Prostate gland (tissue), 2 donors: ENCODE measurements at regions not wholly inside any gene's neighbourhood (a gene's known extent, or its start where the extent isn't known, plus 50 kb on each side); places are given as distances from the start of the nearest gene placed in this dataset.

Experiments used
- DNase-seq: peaks from one replicate; pipeline ENCODE4 v3.0.0-alpha.2; 2019; ENCODE audit warnings: low spot score
- H3K27ac ChIP-seq, 2 donors: fragments of 200-600 bp; sonication (generic); 2 replicates each; pipeline ENCODE4 v1.5.1; 2017 to 2019
- H3K27me3 ChIP-seq: fragments of 200-600 bp; sonication (generic); replicated peaks from 2 replicates; pipeline ENCODE4 v1.5.1; 2019; ENCODE audit not compliant: insufficient read depth
- H3K36me3 ChIP-seq, 2 donors: fragments of 200-600 bp; sonication (generic); 1 replicate in 1 of 2; 2 replicates in 1 of 2; pipeline versions ENCODE4 v1.5.1 to v1.8.1; 2017 to 2019
- H3K4me1 ChIP-seq: fragments of 200-600 bp; sonication (generic); replicated peaks from 2 replicates; pipeline ENCODE4 v1.5.1; 2019
- H3K4me3 ChIP-seq, 2 donors: fragments of 200-600 bp; sonication (generic); 2 replicates each; pipeline ENCODE4 v1.5.1; 2017 to 2019
- H3K9me3 ChIP-seq: fragments of 200-600 bp; sonication (generic); 2 replicates; pipeline ENCODE4 v1.5.1; 2017
- POLR2A ChIP-seq: fragments of 450-650 bp; IDR thresholded peaks from one replicate; pipeline ENCODE4 v1.6.1; 2016; ENCODE audit warnings: antibody characterized with exemption, mild to moderate bottlenecking
- POLR2AphosphoS5 ChIP-seq: sonication (generic); formaldehyde crosslinking; IDR thresholded peaks from one replicate; pipeline ENCODE4 v1.6.1; 2017; ENCODE audit warnings: antibody characterized with exemption
- WGBS: methylation state at CpG from one replicate; pipeline ENCODE4 v1.1.5; 2018; 5-methylcytosine and 5-hydroxymethylcytosine counted together
- intact Hi-C: fragments of 100-400 bp; cut with DNase I; formaldehyde crosslinking; loops from one replicate; pipeline ENCODE4 v1.14.2; 2022
- TF ChIP-seq, protein P1 (sequence below), 4 experiments: fragments of 200-600 bp in 2 of 4; fragments of 450-650 bp in 2 of 4; sonication (generic) in 2 of 4; IDR thresholded peaks; 1 replicate in 3 of 4; 2 replicates in 1 of 4; pipeline ENCODE4 v1.5.1; 2016 to 2019; ENCODE audit warnings: antibody characterized with exemption in 4 of 4, mild to moderate bottlenecking in 2 of 4, moderate library complexity in 2 of 4

DNA sequence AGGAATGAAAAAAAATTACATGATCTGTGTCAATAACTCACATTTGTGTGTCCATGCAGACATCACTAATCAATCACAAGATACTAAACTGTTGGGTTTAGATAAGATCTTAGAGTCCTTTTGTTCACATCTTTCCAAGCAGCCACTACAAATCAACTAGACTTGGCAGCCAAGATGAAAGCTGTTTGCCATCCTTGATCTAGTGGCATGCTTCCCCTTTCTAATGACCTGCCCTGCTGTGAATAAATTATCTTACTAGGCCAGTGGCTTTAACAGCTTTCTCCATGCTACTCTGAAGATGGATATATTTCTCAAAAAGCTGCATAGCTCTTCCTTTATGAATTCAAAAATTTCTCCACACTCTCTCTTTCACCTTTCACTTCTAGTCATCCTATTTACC, 1338.0 kb upstream of the ACVR2A start:
- Histone ChIP-seq H3K36me3 (no peaks in the 10 kb centered on the region), H3K27me3 (no peaks in the 10 kb centered on the region), H3K4me1 (no peaks in the 10 kb centered on the region), H3K4me3 (no peak overlapping the region), H3K9me3 (no peaks in the 10 kb centered on the region), H3K27ac (no peak overlapping the region)
- intact Hi-C loops, result no loop called here
- no peak for DNase-seq
- no peak for TF ChIP-seq POLR2AphosphoS5
- TF ChIP-seq POLR2A, result no peak
- TF ChIP-seq, protein P1, sequence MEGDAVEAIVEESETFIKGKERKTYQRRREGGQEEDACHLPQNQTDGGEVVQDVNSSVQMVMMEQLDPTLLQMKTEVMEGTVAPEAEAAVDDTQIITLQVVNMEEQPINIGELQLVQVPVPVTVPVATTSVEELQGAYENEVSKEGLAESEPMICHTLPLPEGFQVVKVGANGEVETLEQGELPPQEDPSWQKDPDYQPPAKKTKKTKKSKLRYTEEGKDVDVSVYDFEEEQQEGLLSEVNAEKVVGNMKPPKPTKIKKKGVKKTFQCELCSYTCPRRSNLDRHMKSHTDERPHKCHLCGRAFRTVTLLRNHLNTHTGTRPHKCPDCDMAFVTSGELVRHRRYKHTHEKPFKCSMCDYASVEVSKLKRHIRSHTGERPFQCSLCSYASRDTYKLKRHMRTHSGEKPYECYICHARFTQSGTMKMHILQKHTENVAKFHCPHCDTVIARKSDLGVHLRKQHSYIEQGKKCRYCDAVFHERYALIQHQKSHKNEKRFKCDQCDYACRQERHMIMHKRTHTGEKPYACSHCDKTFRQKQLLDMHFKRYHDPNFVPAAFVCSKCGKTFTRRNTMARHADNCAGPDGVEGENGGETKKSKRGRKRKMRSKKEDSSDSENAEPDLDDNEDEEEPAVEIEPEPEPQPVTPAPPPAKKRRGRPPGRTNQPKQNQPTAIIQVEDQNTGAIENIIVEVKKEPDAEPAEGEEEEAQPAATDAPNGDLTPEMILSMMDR (IDR thresholded peaks at IDR 0.05), result no peak

DNA sequence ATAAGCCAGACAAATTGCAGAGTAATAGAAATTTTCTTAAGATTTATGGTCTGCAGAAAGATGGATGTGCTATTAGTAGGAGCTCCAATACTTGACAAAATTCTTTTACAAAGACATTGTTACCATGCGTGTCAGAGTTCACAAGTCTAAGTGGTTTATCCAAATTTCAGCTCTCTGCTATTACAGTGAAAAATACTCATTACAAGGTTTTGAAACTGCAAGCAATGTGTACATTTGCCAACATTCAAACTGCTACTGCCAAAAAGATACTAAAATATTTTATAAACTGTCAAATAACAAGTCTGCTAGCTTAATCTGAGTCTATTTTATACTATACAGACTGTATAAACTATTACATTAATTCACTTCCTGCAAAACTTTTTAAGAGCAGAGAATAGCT, 1341.5 kb upstream of the ACVR2A start:
- Histone ChIP-seq H3K27ac (no peak overlapping the region), H3K36me3 (no peaks in the 10 kb centered on the region), H3K9me3 (no peaks in the 10 kb centered on the region), H3K4me3 (no peak overlapping the region), H3K4me1 (no peaks in the 10 kb centered on the region), H3K27me3 (no peaks in the 10 kb centered on the region)
- 64% methylated on average over 1 of the region's 1 CpG for WGBS
- intact Hi-C loops, result no loop called here
- TF ChIP-seq, protein P1 (IDR thresholded peaks at IDR 0.05), result no peak
- TF ChIP-seq POLR2A, result no peak
- TF ChIP-seq POLR2AphosphoS5, result no peak
- DNase-seq, result no peak

GRCh38 chr2:146496248-146496647, 1348.6 kb upstream of the ACVR2A start:
- 66% methylated on average over 1 of the region's 1 CpG for WGBS
- H3K9me3 ChIP-seq, result no peaks in the 10 kb centered on the region
- no peaks in the 10 kb centered on the region for H3K4me1 ChIP-seq
- H3K27me3 ChIP-seq, result no peaks in the 10 kb centered on the region
- no peak for DNase-seq
- H3K36me3 ChIP-seq, result no peaks in the 10 kb centered on the region
- H3K4me3 ChIP-seq, result no peak overlapping the region
- TF ChIP-seq POLR2AphosphoS5, result no peak
- TF ChIP-seq, protein P1 (IDR thresholded peaks at IDR 0.05), result no peak
- TF ChIP-seq POLR2A, result no peak
- H3K27ac ChIP-seq, result no peak overlapping the region
- intact Hi-C loops, result no loop called here

GRCh38 chr2:146489386-146489785, 1355.4 kb upstream of the ACVR2A start:
- TF ChIP-seq POLR2AphosphoS5 (no peak), POLR2A (no peak)
- TF ChIP-seq, protein P1 (IDR thresholded peaks at IDR 0.05), result no peak
- Histone ChIP-seq H3K27me3 (no peaks in the 10 kb centered on the region), H3K4me3 (no peak overlapping the region), H3K27ac (no peak overlapping the region), H3K4me1 (no peaks in the 10 kb centered on the region), H3K9me3 (no peaks in the 10 kb centered on the region), H3K36me3 (no peaks in the 10 kb centered on the region)
- DNase-seq, result no peak
- 94% methylated on average over 1 of the region's 1 CpG for WGBS
- intact Hi-C loops, result no loop called here

DNA sequence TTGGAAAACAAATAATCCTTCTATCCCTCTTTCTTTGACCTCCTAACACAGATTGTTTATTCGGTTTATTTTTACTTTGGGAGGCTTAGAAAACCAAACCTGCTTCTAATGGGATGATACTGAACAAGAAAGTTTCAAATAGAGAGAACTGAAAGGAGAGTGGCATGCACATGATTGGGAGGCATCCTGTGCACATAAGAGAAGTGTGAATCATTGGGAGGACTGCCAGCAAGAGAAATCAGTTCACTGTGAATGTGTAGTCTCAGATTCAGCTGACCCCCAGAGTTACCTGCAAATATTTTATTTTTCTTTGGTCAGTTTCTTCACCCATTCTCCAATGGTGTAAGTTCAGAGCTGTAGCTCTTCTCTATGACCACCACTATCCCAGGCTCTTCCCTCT, 1363.2 kb upstream of the ACVR2A start:
- 85% methylated on average over 1 of the region's 1 CpG for WGBS
- Histone ChIP-seq H3K36me3 (no peaks in the 10 kb centered on the region), H3K4me3 (no peak overlapping the region), H3K4me1 (no peaks in the 10 kb centered on the region), H3K27me3 (no peaks in the 10 kb centered on the region), H3K9me3 (no peaks in the 10 kb centered on the region), H3K27ac (no peak overlapping the region)
- intact Hi-C loops, result no loop called here
- TF ChIP-seq POLR2A, result no peak
- TF ChIP-seq, protein P1 (IDR thresholded peaks at IDR 0.05), result no peak
- no peak for TF ChIP-seq POLR2AphosphoS5
- DNase-seq, result no peak
